Cardiac fibroblast (primary cell): ENCODE measurements at regions not wholly inside any gene's neighbourhood (a gene's known extent, or its start where the extent isn't known, plus 50 kb on each side); places are given as distances from the start of the nearest gene placed in this dataset.

Experiments used
- DNase-seq, 2 donors: peaks; one replicate each; pipeline versions ENCODE4 v3.0.0 to v3.0.0-alpha.2; 2010; ENCODE audit warnings: low read depth in 2 of 2
- H3K4me3 ChIP-seq, 2 donors: replicated peaks in 1 of 2; 1 replicate in 1 of 2; 2 replicates in 1 of 2; pipeline ENCODE4 v1.5.1; 2011; ENCODE audit warnings: low read depth in 2 of 2, low read length in 2 of 2, mild to moderate bottlenecking in 2 of 2, moderate library complexity in 1 of 2
- CTCF ChIP-seq: IDR thresholded peaks from one replicate; pipeline ENCODE4 v1.5.1; 2011; ENCODE audit warnings: low read depth, mild to moderate bottlenecking, low read length, inconsistent platforms

GRCh38 chr15:95559875-95560394, 770.6 kb upstream of the NR2F2 start:
- no peak for TF ChIP-seq CTCF
- no peak overlapping the region for H3K4me3 ChIP-seq
- peak; percentile 87 to 97 for DNase-seq

GRCh38 chr15:95561463-95561862, 769.0 kb upstream of the NR2F2 start:
- DNase-seq = peak in 1 of 2 donors; percentile 9
- H3K4me3 ChIP-seq = no peak overlapping the region
- no peak for TF ChIP-seq CTCF

GRCh38 chr15:95563634-95564033, 766.9 kb upstream of the NR2F2 start:
- H3K4me3 ChIP-seq = no peak overlapping the region
- DNase-seq = no peak

GRCh38 chr15:95565016-95565600, 765.4 kb upstream of the NR2F2 start:
- peak in 1 of 2 donors; percentile 54 for DNase-seq
- no peak for TF ChIP-seq CTCF
- H3K4me3 ChIP-seq = no peak overlapping the region

More at GRCh38 chr15:95563634-95564033, 766.9 kb upstream of the NR2F2 start:
- no peak for TF ChIP-seq CTCF

GRCh38 chr15:95565690-95566089, 764.8 kb upstream of the NR2F2 start:
- DNase-seq = no peak
- no peak for TF ChIP-seq CTCF
- H3K4me3 ChIP-seq = no peak overlapping the region

- no peak for DNase-seq
- TF ChIP-seq CTCF = no peak
These were observed 762.8 kb upstream of the NR2F2 start for GRCh38 chr15:95567686-95568085.

GRCh38 chr15:95574053-95574452, 756.4 kb upstream of the NR2F2 start:
- H3K4me3 ChIP-seq = no peak overlapping the region
- no peak for TF ChIP-seq CTCF
- no peak for DNase-seq

More at GRCh38 chr15:95567686-95568085, 762.8 kb upstream of the NR2F2 start:
- H3K4me3 ChIP-seq = no peak overlapping the region
